Fibroblast of upper back skin (primary cell): ENCODE measurements at regions not wholly inside any gene's neighbourhood (a gene's known extent, or its start where the extent isn't known, plus 50 kb on each side); places are given as distances from the start of the nearest gene placed in this dataset.

ENCODE experiments used
- DNase-seq: peaks from one replicate; pipeline ENCODE4 v3.0.0-alpha.2; 2013

DNA sequence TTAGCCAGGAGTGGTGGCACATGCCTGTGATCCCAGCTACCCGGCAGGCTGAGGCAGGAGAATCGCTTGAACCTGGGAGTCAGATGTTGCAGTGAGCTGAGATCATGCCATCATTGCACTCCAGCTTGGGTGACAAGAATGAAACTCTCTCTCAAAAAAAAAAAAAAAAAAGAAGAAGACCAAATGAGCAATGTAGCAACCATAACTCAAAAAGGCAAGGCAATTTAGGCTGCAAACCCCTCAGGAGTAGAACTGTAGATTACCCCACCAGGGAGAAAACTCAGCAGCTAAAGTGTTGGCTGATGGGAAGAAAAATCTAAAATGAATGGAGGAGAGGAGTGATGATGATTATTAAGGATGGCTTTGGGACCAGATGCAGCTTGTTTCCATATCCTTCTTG is 256.7 kb upstream of the UBASH3B start:
- no peak for DNase-seq

DNA sequence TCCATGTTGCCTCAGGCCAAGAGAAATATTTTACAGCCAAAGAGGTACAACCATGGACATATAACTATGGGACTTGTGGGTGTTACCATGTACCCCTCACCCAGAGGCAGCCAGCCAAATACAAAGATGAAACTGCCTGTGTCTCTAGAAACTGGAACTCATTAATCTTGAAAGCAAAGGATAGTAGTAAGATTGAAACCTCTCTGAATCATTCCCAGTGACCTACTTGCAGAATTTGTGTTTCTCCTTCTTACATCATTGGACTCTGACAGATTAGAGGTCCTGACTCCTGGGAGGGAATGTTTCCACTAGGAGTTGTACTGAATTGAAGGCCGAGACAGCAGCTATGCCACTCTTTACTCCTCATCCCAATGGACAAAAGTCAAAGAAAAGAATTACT is 257.4 kb upstream of the UBASH3B start:
- peak; percentile 77 for DNase-seq

DNA sequence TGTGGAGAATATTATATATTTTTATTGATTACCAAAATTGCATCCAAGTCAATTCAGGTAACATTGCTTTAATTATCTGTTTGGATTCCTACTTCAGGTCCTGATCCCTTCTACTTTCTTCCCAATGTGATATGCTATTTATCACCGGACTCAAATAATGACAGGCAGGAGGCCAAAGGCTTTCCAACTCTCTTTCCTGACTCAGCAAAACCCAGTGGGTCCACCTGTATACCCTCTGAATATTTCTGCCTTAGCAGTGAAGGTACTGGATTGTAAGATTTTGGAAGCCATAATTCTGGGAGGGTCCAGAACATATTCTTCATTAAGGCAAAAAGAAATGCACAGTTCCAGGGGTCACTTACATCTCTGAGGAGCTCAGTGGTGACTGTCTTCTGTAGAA is 260.2 kb upstream of the UBASH3B start:
- DNase-seq = no peak

DNA sequence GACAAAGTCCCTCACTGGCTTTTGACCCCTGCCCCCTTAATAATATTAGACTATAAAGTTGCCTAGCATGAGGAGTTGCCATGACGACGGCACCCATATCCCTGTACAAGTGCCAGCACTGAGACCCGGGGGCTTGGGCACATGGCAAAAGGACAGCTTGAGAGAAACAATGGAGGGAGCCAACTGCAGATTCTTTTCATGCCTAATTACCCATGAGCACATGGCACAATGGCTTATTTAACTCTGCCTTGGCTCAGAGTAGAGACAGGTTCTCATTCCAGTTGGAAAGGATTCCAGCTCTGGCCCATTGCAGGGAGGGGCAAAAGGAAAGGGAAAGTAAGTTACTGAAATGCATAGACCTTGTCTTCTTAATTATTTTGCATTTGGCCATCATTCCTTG is 261.2 kb upstream of the UBASH3B start:
- no peak for DNase-seq

DNA sequence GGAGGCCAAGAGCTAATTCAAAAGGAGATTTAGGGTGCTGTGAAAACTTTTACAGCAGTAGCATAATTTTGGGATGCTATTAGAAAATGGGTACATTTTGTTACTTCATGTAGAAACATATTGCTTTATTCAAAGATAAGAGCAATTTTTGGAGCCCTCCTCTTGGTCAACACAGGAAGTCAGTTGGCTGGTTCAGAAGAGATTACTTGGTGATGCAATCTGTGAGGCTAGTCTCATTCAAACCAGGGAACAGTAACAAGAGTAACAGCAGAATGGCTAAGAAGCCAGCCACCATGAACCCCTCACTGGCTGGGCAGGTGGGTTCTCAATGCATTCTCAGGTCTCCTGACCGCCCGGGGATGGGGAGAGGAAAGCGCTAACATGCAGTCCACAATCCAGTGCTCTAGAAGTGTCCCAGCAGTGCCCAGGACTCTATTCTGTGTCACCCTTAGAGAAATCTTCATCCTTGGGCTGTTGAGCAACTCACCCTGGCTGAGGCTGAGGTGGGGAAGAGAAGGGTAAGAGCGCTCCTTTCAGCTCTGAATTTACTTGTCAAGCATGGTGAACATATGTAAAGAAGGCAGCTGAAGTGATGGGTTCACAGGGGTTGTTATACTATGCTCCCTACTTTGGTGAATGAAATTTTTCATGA is 262.2 kb upstream of the UBASH3B start:
- peak; percentile 3 for DNase-seq

DNA sequence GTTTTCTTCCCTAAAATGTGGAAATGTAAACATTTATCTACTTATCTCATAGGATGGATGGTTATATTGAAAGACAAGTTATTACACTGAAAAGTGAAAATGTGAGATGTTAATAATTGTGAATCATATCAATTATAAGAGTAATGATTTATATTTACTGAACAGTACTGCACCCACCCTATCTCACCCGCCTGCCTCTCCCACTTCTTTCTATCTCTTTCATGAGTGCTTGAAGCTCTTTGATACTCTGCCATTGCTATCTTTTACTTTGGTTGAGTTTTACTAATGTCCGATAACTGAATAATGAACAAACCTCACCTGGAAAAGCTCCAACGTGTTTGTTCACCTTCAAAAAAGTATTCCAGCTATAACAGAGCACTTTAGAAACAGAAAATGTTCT is 263.0 kb upstream of the UBASH3B start:
- DNase-seq = no peak

DNA sequence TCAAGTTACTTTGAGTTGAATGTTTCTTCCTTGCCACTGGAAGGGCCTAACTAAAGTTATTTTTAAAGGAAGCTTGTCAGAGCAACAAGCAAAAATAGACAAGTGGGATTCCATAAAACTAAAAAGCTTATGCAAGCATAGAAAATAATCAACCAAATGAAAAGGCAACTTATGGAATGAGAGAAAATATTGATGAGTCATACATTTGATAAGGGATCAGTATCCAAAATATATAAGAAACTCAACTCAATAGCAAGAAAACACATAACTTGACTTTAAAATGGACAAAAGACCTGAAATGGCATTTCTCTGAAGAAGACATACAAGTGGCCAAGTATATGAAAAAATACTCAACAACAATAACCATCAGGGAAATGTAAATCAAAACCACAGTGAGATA is 264.5 kb upstream of the UBASH3B start:
- no peak for DNase-seq

DNA sequence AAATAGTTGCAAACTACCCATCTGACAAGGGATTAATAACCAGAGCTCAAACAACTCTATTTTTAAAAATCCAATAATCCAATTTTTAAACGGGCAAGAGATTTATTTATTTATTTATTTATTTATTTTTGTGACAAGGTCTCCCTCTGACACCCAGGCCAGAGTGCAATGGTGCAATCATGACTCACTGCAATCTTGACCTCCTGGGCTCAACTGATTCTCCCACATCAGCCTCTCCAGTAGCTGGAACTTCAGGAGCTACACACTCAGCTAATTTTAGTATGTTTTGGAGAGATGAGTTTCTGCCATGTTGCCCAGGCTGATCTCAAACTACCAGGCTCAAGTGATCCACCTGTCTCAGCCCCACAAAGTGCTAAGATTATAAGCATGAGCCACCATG is 267.2 kb upstream of the BLID start:
- DNase-seq = no peak

DNA sequence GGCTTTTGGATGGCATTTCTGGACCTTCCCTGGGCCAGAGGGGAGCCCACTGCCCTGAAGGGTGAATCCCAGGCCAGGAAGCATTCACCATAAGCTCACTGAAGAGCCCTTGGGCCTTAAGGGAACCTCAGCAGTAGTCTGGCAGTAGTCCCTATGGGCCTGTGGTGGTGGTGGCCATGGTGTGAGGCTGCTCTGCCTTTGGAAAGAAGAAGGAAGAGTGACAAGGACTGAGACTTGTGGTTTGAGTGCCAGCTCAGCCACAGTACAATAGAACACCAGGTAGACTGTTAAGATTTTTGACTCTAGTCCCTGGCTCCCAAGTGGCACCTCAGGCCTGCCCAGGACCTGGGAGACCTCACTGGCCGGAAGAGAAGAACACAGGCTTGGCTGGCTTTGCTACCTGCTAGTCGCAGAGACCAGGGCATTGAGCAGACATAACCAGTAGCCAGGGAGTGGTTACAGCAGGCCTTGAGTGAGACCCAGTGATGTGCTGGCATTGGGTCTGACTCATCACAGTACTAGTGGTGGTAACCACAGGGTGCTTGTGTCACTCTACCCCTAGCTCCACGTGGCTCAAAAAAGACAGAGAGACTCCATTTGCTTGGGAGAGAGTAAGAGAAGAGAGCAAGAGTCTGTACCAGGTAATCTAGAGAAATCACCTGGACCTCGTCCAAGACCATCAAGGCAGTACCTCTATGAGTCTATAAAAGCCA is 259.8 kb upstream of the BLID start:
- peak; percentile 27 for DNase-seq

DNA sequence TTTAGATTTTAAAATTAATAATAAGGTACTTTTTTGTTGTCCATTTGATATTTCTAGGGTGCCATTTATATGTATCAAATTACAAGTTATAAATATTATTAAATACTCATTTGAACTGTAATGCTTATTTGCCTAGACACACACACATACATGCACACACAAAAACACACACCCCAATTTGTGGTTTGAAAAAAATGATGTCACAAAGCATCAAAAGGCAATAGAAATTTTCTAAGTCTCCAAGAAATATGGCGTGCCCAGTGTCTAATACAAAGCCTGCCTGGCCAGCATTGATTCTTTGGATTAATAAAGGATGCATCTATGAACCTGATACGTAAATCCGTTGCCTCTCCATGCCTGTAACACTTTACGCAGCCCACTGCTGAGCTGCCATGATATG is 252.8 kb upstream of the BLID start:
- DNase-seq = no peak

DNA sequence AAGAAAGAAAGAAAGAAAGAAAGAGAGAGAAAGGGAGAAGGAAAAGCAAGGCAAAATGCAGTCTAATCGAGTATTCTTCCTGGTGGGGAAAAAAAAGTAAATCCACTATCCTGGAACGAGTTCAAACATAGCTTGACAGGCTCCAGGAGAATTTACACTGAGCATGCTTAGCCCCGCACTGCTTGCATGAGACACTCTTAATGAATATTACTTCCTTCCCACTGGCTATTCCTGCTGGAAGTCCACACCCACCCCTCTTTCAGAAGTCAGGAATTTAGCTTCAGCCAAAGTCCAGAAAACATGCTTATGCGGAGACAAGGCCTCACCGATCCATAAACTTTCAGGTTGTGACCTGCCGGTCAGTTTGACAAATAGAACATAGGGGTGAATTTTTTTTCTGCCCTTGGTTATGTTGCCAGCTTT is 251.8 kb upstream of the BLID start:
- peak; percentile 81 for DNase-seq

DNA sequence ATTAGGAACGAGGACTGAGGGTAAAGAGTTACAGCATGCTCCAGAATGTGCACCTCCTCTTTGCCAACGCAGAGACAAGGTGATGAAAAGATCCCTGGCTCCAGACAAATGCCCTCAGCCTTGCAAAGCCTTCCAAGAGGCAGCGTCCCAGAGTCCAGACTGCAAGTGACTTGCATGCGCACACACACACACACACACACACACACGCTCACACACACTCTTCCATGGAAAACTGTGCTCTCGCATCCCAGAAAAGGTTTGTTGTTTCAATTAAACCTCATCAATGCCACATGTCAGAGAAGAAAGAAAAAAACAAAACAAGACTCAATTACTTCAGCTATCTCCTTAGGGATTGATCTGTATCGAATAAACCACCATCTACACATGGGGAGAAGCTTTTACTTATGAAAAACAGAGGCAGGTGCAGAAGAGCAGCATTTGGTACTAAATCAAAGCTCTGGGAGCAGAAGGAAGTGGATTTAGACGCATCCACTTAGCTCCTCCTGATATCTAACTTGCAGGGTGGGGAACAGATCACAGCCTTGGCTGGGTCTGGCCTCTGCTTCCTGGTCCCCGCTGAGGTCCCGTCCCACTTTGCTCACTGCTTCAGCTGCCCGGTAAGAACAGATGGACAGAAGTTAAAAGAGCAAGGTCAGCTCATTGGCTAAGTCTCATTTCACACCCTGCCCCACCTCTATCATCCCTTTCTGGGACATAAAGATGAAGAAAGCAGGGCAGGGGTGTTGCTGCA is 249.8 kb upstream of the BLID start:
- no peak for DNase-seq

DNA sequence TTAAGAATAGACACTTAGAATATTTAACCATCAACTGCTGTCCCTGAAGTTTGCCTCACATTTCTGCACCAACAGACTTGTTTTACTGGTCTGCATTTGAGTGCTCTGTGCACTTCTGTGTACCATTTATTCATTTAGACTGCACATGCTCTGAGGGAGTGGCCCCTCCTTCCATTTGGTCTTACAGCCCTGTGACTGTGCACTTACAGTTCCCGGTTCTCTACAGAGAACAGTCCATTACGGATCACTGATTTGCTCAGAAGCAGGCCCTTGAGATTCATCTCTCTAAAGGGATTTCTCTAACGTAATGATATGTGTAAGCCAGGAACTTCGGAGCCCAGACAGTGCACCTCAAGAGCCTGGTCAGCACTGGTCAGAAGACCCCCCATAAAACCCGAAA is 247.3 kb upstream of the BLID start:
- no peak for DNase-seq

DNA sequence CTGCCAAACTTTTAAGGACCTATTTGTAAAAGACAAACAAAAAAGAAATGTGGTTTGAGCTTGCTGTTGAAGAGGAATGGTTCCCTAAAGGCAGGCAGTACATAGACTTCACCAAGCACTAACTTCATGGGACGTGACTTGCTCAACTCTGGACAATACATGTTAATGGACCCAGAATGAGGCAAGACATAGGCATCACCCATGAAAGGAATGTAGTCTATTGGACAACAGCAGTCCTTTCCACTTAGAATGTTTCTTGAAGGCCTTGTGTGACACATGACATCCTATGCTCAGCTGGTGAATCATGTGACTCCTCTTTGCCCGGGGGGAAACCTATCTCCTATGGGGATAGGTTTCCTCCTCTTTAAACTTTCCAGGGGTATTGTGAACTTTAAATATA is 246.4 kb upstream of the BLID start:
- DNase-seq = no peak

DNA sequence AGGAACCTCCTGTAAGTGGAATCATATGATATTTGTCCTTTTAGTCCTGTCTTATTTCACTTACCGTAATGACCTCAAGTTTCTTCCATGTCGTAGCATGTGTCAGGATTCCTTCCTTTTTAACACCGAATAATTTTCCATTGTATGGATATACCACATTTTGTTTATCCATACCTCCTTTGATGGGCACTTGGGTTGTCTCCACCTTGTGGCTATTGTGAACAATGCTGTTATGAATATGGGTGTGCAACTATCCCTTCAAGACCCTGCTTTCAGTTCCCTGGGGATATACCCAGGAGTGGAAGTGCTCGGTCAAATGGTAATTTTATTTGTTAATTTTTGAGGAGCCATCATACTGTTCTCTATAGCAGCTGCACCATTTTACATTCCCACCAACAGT is 244.9 kb upstream of the BLID start:
- no peak for DNase-seq

DNA sequence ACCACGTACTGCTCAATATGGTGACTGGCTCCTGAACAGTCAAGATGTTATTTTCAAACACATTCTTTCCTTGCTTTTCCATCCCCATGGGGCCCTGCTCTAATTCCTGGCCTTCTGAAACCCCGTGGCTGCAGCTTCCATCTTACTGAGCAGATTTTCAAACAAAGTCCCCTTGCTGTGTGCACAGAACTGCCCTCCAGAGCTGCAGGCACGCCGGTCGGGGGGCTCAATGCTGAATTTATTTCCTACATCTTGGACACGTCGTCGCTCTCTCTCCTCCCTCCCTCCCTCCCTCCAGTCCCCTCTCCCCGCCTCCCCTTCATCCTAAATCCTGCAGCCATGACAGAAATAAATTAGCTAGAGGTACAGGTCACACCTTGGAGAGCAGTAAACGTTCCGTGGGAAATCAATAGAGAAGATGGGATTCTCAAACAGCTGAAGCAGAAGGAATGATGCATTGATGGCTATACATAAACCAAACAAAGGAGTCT is 243.1 kb upstream of the BLID start:
- peak; percentile 36 for DNase-seq

DNA sequence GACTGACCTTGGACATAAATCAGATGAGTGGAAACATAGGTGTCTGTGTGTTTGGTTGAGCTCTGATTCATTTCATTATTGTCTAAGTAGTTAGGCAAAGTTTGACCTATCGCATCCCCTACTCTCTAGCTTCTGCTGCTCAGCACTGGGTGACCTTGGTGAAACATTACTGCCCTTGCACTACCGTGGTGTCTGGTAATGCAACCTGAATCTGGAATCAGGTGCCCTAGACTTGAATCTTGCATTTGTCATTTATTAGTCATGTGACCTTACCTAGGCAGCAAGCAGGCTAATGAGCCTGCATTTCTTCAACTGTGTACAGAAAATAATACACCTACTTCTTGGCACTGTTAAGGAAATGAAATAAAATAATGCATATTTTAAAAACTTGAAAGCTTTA is 242.3 kb upstream of the BLID start:
- DNase-seq = no peak

DNA sequence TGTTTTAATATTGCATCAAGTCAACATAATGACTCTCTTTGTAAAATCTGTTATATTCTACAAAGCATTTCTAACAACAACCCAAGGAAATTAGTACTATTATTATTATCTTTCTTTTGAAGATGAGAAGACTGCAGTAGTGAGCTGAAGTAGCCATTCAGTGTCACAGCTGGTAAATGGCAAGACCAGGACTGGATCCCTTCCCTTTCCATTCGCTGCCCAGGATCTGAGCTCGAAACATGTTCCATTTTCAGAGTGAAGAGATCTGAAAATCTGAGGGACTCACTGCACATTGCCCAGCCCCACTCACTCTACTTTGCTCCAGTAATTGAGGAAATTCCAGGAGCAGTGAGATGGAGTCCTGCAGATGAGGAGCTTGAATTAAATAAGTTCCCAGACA is 240.0 kb upstream of the BLID start:
- DNase-seq = no peak

DNA sequence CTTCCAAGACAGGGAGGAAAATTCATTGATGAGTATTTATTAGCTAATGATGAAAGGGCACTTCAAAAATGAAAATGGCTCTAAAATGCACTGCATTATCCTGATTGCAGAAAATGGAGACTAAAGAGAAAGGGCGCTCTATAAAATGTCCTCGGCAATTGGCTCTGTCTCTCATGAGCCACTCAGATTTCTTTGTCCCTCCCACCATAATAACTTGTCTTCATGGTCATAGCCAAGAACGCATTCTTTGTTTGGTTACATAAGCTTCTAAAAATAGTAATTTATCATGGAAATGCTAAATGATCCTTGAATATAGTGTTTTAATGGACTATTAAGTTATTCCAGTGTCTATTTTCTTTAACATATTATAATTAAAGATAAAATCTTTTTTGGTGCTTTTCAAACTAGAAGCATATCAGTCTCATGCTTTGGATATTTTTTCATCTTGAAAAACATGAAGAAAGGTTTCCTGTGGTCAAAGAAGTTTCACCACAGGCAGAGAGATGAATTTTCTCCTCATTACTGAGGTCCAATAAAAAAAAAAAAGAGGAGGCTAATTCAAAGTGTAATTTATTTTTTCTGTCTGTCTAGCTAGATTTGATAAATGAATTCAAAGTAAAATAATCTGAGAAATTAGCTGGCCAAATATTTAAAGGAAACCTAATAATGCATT is 238.1 kb upstream of the BLID start:
- DNase-seq = no peak

DNA sequence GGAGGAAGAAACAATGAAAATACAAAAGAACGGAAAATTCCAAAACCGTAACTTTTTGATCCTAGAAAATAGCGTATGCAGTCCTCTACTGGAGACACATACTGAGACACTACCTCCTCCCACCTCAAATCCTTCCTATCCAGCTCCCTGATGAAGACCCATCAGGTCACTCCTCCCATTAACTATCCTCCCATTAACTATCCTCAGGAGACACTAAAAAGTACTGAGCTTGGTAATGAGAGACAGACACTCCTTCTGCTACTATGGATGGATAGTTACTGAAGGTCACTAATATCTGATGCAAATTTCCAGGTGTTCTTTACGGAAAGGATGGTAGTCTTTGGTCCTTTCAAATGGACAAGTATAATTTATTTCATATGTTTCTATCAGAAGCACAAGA is 237.5 kb upstream of the BLID start:
- no peak for DNase-seq

DNA sequence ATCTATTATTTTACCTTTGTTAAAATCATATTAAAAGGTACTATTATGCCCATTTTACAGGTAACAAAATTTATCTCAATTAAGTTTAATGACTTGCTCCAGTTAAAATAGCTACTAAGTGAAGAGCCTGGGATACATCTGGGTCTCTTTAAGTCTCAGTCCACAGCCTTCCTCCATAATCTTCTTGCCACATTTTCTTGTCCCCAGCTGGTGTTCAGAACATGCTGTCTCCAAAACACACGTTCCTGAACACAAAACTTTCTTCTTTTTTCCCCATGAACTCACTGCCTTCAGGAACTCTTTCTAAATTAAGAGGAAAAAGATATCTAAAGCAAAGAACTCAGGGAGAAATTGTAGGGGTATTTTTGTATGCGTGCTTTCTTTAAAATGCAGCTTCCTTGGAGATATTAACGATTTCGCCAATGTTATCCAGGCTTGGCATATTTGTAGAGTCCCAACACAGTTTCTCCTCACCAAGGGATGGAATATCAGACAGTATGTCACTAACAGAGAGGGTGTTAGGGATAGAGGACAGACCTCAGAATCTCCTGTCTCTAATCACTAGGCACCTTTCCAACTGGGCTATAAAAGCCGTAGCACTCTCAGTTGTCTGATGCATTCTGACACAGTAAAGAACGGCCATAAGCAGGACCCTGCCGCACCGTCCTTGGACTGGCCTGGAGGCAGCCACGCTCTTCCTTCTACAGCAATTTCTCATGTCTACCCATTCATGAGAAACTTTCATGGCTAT is 232.8 kb upstream of the BLID start:
- no peak for DNase-seq

DNA sequence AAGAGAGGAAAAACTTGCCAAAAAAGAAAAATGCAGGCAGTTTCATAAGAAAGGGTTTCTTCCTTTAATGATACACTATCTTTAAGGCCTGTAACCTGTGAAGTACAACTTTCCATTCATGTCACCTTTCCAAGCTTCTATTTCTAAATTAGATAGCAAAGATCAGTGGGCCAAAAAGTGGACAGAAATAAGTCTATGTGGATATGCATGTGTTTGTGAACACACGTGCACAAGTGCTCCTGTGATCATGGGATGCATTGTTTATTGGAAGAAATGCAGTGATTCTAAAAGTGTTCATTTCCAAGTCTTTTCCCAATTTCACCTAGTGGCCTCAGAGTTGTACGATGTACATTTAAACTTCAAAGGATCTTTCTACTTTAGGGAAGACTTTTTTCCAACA is 230.0 kb upstream of the BLID start:
- DNase-seq = no peak

DNA sequence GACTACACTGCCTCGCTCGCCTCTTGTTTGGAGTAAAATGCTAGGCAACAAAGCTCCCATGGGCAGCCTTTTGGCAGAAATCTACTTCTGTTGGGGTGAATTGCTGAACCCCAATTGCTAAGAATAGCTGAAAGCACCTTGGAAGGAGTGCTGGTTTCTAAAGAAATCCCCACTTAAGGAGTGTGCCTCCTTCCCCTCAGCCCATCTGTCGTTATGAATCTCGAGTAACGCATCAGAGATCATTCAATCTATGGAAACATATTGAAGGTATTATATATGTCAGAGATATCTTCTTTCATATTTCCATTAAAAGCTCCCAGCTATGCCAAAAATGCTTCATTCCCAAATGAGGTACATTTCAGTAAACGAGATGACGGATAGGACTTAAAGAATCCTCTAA is 229.6 kb upstream of the BLID start:
- peak; percentile 85 for DNase-seq
